ENCODE measurements at regions not wholly inside any gene's neighbourhood (a gene's known extent, or its start where the extent isn't known, plus 50 kb on each side); places are given as distances from the start of the nearest gene placed in this dataset.

GRCh38 chr5:17895288-17896033 is 261.2 kb downstream of the TAF11L14 start:
- no peaks in the 10 kb centered on the region for H3K36me3 ChIP-seq
- H3K4me1 ChIP-seq, result no peaks in the 10 kb centered on the region
- no peak overlapping the region for H3K4me3 ChIP-seq (ENCODE audit: low read depth, low read length)
- H3K27me3 ChIP-seq, result no peaks in the 10 kb centered on the region
- TF ChIP-seq CTCF (IDR thresholded peaks at IDR 0.05; ENCODE audit: low read depth, low read length), result no peak
- DNase-seq, result no peak
- no peaks in the 10 kb centered on the region for H3K9me3 ChIP-seq

- Histone ChIP-seq H3K4me1 (no peaks in the 10 kb centered on the region), H3K9me3 (no peaks in the 10 kb centered on the region), H3K4me3 (ENCODE audit: low read depth, low read length) (no peak overlapping the region), H3K36me3 (no peaks in the 10 kb centered on the region), H3K27me3 (no peaks in the 10 kb centered on the region)
- no peak for DNase-seq
- no peak for TF ChIP-seq CTCF (IDR thresholded peaks at IDR 0.05; ENCODE audit: low read depth, low read length)
Observed at GRCh38 chr5:17896605-17897004, 262.3 kb downstream of the TAF11L14 start.

DNA sequence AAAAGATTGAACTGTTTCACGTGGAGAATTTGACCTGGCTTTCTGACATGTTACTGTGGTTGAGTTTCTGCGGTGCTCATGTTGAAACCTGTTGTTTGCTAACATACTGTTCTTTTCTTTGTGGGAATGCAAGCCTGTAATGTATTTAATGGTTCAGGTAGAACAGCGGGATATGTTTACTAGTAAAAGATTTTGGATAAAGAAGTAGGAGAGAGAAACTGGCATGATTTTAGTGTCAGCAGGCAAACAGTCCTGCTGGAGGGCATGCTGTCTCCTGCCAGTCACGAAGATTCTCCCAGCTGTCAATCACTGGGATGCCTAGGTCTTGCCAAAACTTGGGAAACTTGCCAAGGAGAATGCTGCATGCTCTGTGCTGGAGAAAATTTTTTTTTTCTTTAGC is 263.5 kb downstream of the TAF11L14 start:
- Histone ChIP-seq H3K4me3 (ENCODE audit: low read depth, low read length) (no peak overlapping the region), H3K36me3 (no peaks in the 10 kb centered on the region), H3K27me3 (no peaks in the 10 kb centered on the region), H3K4me1 (no peaks in the 10 kb centered on the region), H3K9me3 (no peaks in the 10 kb centered on the region)
- no peak for TF ChIP-seq CTCF (IDR thresholded peaks at IDR 0.05; ENCODE audit: low read depth, low read length)
- no peak for DNase-seq

DNA sequence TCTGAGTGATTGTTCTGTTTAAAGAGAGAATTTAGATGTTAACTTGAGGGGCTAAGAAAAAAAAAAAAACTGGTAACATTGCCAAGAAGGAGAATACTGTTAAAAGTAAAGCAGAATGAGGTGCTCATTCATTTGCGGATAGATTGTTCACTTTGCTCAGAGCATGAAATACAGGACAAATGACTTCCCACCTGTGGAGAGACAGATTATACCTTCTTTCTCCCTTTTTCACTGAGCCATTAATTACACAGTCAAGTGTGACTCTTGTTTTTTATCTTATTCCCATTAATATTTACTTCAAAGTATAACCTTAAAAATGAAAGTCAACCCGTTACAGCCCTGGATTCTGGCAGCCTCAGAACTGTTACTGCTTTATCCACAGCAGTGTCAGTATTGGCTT is 264.5 kb downstream of the TAF11L14 start:
- Histone ChIP-seq H3K9me3 (no peaks in the 10 kb centered on the region), H3K4me3 (ENCODE audit: low read depth, low read length) (no peak overlapping the region), H3K4me1 (no peaks in the 10 kb centered on the region), H3K36me3 (no peaks in the 10 kb centered on the region), H3K27me3 (no peaks in the 10 kb centered on the region)
- TF ChIP-seq CTCF (IDR thresholded peaks at IDR 0.05; ENCODE audit: low read depth, low read length), result no peak
- DNase-seq, result no peak

GRCh38 chr5:17907094-17907493 is 272.8 kb downstream of the TAF11L14 start:
- no peak for TF ChIP-seq CTCF (IDR thresholded peaks at IDR 0.05; ENCODE audit: low read depth, low read length)
- Histone ChIP-seq H3K9me3 (no peaks in the 10 kb centered on the region), H3K36me3 (no peaks in the 10 kb centered on the region), H3K4me3 (ENCODE audit: low read depth, low read length) (no peak overlapping the region), H3K4me1 (no peaks in the 10 kb centered on the region), H3K27me3 (no peaks in the 10 kb centered on the region)
- no peak for DNase-seq

DNA sequence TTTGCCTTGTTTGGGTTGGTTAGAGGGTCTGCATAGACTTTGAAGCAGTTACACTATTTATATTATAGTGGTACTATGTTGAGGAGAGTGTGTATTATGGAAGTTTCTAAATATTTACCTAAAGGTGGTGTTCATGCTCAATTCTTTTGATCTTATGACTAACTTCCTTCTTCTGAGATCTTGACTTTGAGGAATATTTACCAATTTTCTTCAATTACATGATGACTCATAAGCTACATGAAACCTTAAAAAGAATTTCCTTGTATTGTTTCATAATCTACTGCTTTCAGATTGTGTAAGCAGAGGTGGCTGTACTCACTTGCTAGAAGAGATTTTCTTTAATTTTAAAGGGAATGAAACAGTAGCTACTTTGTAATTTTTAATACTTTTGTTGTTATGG is 276.1 kb downstream of the TAF11L14 start:
- no peaks in the 10 kb centered on the region for H3K9me3 ChIP-seq
- H3K4me3 ChIP-seq (ENCODE audit: low read depth, low read length), result no peak overlapping the region
- no peaks in the 10 kb centered on the region; the same call in 1 of the 2 replicates for H3K27me3 ChIP-seq
- H3K36me3 ChIP-seq, result no peaks in the 10 kb centered on the region
- no peak for DNase-seq
- no peaks in the 10 kb centered on the region for H3K4me1 ChIP-seq
- TF ChIP-seq CTCF (IDR thresholded peaks at IDR 0.05; ENCODE audit: low read depth, low read length), result no peak
